ENCODE measurements at regions not wholly inside any gene's neighbourhood (a gene's known extent, or its start where the extent isn't known, plus 50 kb on each side); places are given as distances from the start of the nearest gene placed in this dataset.

DNA sequence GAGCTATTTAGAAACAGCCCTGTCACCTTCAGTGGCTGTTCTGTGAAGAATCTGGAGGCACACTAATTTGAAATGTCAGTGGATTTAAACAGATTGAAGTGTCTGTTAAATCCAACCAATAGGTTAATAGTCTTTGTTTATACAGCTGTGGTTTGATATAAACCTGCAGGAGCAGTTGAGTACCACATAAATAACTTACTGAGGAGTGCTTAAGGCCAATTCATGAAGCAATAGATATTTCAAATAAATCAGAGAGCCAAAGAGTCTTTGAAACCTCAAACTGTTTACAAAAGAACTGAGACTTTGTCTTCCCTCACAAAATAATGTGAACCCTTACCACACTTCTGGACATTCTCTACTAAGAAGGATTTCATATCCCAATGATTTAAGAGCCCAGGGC, 111.9 kb downstream of the FEM1C start:
- H3K27ac ChIP-seq = no peak overlapping the region
- H3K4me1 ChIP-seq = peaks cover 0 to 32% (median 14%) of the 10 kb centered on the region in 9 donors
- H3K36me3 ChIP-seq = no peaks in the 10 kb centered on the region
- ATAC-seq = no peak
- H3K4me3 ChIP-seq = no peak overlapping the region
- intact Hi-C loops (cut with DNase I) = no loop called here
- no peaks in the 10 kb centered on the region for H3K9me3 ChIP-seq
- H3K27me3 ChIP-seq = no peaks in the 10 kb centered on the region
- TF ChIP-seq, protein P1, sequence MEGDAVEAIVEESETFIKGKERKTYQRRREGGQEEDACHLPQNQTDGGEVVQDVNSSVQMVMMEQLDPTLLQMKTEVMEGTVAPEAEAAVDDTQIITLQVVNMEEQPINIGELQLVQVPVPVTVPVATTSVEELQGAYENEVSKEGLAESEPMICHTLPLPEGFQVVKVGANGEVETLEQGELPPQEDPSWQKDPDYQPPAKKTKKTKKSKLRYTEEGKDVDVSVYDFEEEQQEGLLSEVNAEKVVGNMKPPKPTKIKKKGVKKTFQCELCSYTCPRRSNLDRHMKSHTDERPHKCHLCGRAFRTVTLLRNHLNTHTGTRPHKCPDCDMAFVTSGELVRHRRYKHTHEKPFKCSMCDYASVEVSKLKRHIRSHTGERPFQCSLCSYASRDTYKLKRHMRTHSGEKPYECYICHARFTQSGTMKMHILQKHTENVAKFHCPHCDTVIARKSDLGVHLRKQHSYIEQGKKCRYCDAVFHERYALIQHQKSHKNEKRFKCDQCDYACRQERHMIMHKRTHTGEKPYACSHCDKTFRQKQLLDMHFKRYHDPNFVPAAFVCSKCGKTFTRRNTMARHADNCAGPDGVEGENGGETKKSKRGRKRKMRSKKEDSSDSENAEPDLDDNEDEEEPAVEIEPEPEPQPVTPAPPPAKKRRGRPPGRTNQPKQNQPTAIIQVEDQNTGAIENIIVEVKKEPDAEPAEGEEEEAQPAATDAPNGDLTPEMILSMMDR (IDR thresholded peaks at IDR 0.05) = no peak
- no peak for DNase-seq

DNA sequence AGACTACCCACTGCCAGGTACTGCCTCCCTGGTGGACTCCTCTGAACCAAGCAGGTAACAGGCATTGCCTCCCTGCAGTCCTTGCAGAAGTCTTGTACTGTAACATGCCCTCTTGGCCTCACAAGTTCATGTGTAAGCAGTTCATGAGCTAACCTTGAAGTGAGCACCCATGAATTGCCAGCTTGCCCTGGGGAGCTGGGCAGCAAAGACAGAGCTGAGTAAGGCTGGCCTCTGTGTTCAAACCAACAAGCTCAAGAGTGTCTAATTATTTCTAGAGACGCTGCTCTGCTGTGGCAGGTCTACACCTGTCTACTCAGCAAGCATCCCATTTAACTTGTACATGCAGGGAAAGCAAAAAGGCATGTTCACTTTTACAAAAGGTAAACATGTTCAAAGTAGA, 113.5 kb downstream of the FEM1C start:
- Histone ChIP-seq H3K27ac (no peak overlapping the region), H3K4me1 (peaks cover 0 to 39% (median 12%) of the 10 kb centered on the region in 9 donors), H3K4me3 (no peak overlapping the region), H3K27me3 (no peaks in the 10 kb centered on the region), H3K9me3 (no peaks in the 10 kb centered on the region), H3K36me3 (no peaks in the 10 kb centered on the region)
- TF ChIP-seq, protein P1 (IDR thresholded peaks at IDR 0.05) = no peak
- DNase-seq (no peak), ATAC-seq (no peak)
- WGBS, 2 donors = 83 to 84% methylated on average over 1 of the region's 1 CpG
- intact Hi-C loops (cut with DNase I) = no loop called here

DNA sequence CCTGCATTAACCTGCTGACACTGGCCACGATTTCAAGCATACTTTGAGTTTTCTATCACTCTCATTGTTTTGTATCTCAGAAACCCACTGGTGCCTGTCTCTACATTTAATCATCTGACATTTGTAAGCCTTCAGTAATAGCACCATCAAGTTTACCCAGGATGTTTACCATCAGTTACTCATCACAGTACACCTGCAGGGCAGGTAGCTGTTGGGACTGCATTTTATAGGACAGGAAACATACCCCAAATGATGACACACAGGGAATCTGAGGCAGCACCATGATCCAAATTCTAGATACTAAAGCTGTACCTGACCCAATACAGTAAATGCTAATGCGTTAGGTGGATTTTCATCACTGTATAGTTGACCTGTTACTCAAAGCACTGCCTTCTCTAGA, 114.2 kb downstream of the FEM1C start:
- no peaks in the 10 kb centered on the region for H3K9me3 ChIP-seq
- TF ChIP-seq, protein P1 (IDR thresholded peaks at IDR 0.05) = no peak
- ATAC-seq (no peak), DNase-seq (no peak)
- peaks cover 0 to 41% (median 13%) of the 10 kb centered on the region in 9 donors for H3K4me1 ChIP-seq
- intact Hi-C loops (cut with DNase I) = no loop called here
- no peak overlapping the region for H3K4me3 ChIP-seq
- H3K27me3 ChIP-seq = no peaks in the 10 kb centered on the region
- H3K36me3 ChIP-seq = no peaks in the 10 kb centered on the region
- H3K27ac ChIP-seq = no peak overlapping the region
- WGBS, 2 donors = 83 to 86% methylated on average over 2 of the region's 2 CpGs

DNA sequence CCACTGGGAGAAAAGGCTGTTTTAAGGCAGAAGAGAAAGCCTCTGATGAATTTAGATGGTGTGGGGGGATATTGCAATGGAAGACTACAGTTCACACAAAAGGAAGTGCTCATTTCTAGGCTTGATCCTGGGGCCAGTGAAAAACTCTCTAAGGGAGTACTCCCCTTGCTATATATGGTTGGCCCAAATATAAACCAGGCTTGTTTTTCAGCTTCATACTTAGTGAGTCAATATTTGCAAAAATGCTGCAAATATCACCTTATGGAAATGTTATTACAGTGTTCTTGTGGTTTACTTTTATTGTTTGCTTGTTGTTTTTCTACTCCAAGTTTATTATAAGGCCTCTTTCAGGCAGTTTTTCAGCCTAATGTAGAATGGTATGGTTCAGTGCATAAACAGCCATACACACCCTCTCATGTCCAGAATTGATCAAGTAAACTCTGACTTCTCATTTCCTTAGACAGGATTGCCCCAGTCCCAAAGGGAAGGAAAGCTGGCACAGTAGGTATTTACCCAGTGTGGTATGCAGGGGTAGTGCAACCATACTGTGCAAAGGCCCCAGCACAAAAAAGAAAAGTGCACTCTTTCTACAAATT, 115.1 kb downstream of the FEM1C start:
- intact Hi-C loops (cut with DNase I) = loop anchor here in 3 of 10 donors (2.0 to 5.0 kb wide), 3 partner anchors 31 to 113 kb away; partner anchors contain the start of gene FEM1C (in 1 of the 3)
- H3K9me3 ChIP-seq = no peaks in the 10 kb centered on the region
- DNase-seq (no peak), ATAC-seq (no peak)
- H3K27ac ChIP-seq = no peak overlapping the region
- no peaks in the 10 kb centered on the region for H3K27me3 ChIP-seq
- H3K4me3 ChIP-seq = no peak overlapping the region
- peaks cover 3 to 41% (median 15%) of the 10 kb centered on the region in 9 donors for H3K4me1 ChIP-seq
- H3K36me3 ChIP-seq = no peaks in the 10 kb centered on the region
- TF ChIP-seq, protein P1 (IDR thresholded peaks at IDR 0.05) = no peak
